GM18502 (cell line): ENCODE measurements at regions not wholly inside any gene's neighbourhood (a gene's known extent, or its start where the extent isn't known, plus 50 kb on each side); places are given as distances from the start of the nearest gene placed in this dataset.

Source experiments
- ATAC-seq: cut with Tn5 transposase; IDR thresholded peaks from one replicate; pipeline ENCODE4 v1.9.1; 2021; ENCODE audit warnings: mild to moderate bottlenecking; ENCODE audit not compliant: unreplicated experiment, poor library complexity

GRCh38 chr1:209414803-209415329 is 168.6 kb upstream of the CAMK1G start:
- no peak for ATAC-seq

- ATAC-seq: no peak
Measured at GRCh38 chr1:209416039-209416438, 167.5 kb upstream of the CAMK1G start.

- no peak for ATAC-seq
Measured at GRCh38 chr1:209416716-209417115, 166.8 kb upstream of the CAMK1G start.

GRCh38 chr1:209417761-209418160 is 165.8 kb upstream of the CAMK1G start:
- ATAC-seq: no peak

- no peak for ATAC-seq
Measured at GRCh38 chr1:209420276-209420675, 163.2 kb upstream of the CAMK1G start.

- no peak for ATAC-seq
Measured at GRCh38 chr1:209421186-209421585, 162.3 kb upstream of the CAMK1G start.

- no peak for ATAC-seq
Measured at GRCh38 chr1:209421978-209422680, 161.4 kb upstream of the CAMK1G start.

- ATAC-seq: no peak
Measured at GRCh38 chr1:209425959-209426358, 157.6 kb upstream of the CAMK1G start.

- no peak for ATAC-seq
Measured at GRCh38 chr1:209427277-209427676, 156.2 kb upstream of the CAMK1G start.

GRCh38 chr1:209427811-209428210 is 155.7 kb upstream of the CAMK1G start:
- no peak for ATAC-seq

GRCh38 chr1:209428241-209428921 is 155.1 kb upstream of the CAMK1G start:
- ATAC-seq: no peak

- no peak for ATAC-seq
Measured at GRCh38 chr1:209429611-209430010, 153.9 kb upstream of the CAMK1G start.

- no peak for ATAC-seq
Measured at GRCh38 chr1:209430107-209430506, 153.4 kb upstream of the CAMK1G start.

GRCh38 chr1:209430821-209431259 is 152.7 kb upstream of the CAMK1G start:
- no peak for ATAC-seq

GRCh38 chr1:209431402-209431801 is 152.1 kb upstream of the CAMK1G start:
- ATAC-seq: no peak

GRCh38 chr1:209431813-209432442 is 151.6 kb upstream of the CAMK1G start:
- ATAC-seq: no peak

- ATAC-seq: no peak
Measured at GRCh38 chr1:209432443-209432825, 151.1 kb upstream of the CAMK1G start.

GRCh38 chr1:209433649-209434031 is 149.9 kb upstream of the CAMK1G start:
- ATAC-seq: no peak

- ATAC-seq: no peak
Measured at GRCh38 chr1:209434066-209434465, 149.4 kb upstream of the CAMK1G start.

- no peak for ATAC-seq
Measured at GRCh38 chr1:209434631-209435217, 148.8 kb upstream of the CAMK1G start.
